ENCODE measurements at regions not wholly inside any gene's neighbourhood (a gene's known extent, or its start where the extent isn't known, plus 50 kb on each side); places are given as distances from the start of the nearest gene placed in this dataset.

GRCh38 chr12:78321696-78322095 lies 491.0 kb downstream of the NAV3 start:
- no peaks in the 10 kb centered on the region for H3K9me3 ChIP-seq
- no peak for DNase-seq
- intact Hi-C loops (cut with DNase I; ENCODE audit: low total_unique reads), result no loop called here
- H3K27ac ChIP-seq, result no peak overlapping the region
- no peaks in the 10 kb centered on the region for H3K36me3 ChIP-seq
- no peak for TF ChIP-seq POLR2A (IDR thresholded peaks at IDR 0.05)
- no peak for TF ChIP-seq CTCF (IDR thresholded peaks at IDR 0.05)
- H3K27me3 ChIP-seq, result no peaks in the 10 kb centered on the region
- no peak overlapping the region for H3K4me3 ChIP-seq
- H3K4me1 ChIP-seq, result no peaks in the 10 kb centered on the region

- H3K4me3 ChIP-seq, result no peak overlapping the region
- no peak overlapping the region for H3K27ac ChIP-seq
- no peaks in the 10 kb centered on the region for H3K4me1 ChIP-seq
- TF ChIP-seq CTCF (IDR thresholded peaks at IDR 0.05) (no peak), POLR2A (IDR thresholded peaks at IDR 0.05) (no peak)
- no peaks in the 10 kb centered on the region for H3K36me3 ChIP-seq
- no peaks in the 10 kb centered on the region for H3K27me3 ChIP-seq
- H3K9me3 ChIP-seq, result no peaks in the 10 kb centered on the region
- intact Hi-C loops (cut with DNase I; ENCODE audit: low total_unique reads), result no loop called here
- DNase-seq, result no peak
Measured at GRCh38 chr12:78323226-78323625, 492.5 kb downstream of the NAV3 start.

GRCh38 chr12:78324234-78324633 lies 493.5 kb downstream of the NAV3 start:
- intact Hi-C loops (cut with DNase I; ENCODE audit: low total_unique reads), result no loop called here
- TF ChIP-seq CTCF (IDR thresholded peaks at IDR 0.05) (no peak), POLR2A (IDR thresholded peaks at IDR 0.05) (no peak)
- Histone ChIP-seq H3K4me1 (no peaks in the 10 kb centered on the region), H3K27ac (no peak overlapping the region), H3K36me3 (no peaks in the 10 kb centered on the region), H3K9me3 (no peaks in the 10 kb centered on the region), H3K4me3 (no peak overlapping the region), H3K27me3 (no peaks in the 10 kb centered on the region)
- DNase-seq, result no peak

- DNase-seq, result no peak
- no peaks in the 10 kb centered on the region for H3K9me3 ChIP-seq
- no peak for TF ChIP-seq POLR2A (IDR thresholded peaks at IDR 0.05)
- TF ChIP-seq CTCF (IDR thresholded peaks at IDR 0.05), result no peak
- no peaks in the 10 kb centered on the region for H3K27me3 ChIP-seq
- no peaks in the 10 kb centered on the region for H3K4me1 ChIP-seq
- H3K4me3 ChIP-seq, result no peak overlapping the region
- H3K36me3 ChIP-seq, result no peaks in the 10 kb centered on the region
- no peak overlapping the region for H3K27ac ChIP-seq
- intact Hi-C loops (cut with DNase I; ENCODE audit: low total_unique reads), result no loop called here
Measured at GRCh38 chr12:78328524-78328923, 497.8 kb downstream of the NAV3 start.

GRCh38 chr12:78330131-78330530 lies 499.4 kb downstream of the NAV3 start:
- Histone ChIP-seq H3K27ac (no peak overlapping the region), H3K4me3 (no peak overlapping the region), H3K4me1 (no peaks in the 10 kb centered on the region), H3K27me3 (no peaks in the 10 kb centered on the region), H3K9me3 (no peaks in the 10 kb centered on the region), H3K36me3 (no peaks in the 10 kb centered on the region)
- intact Hi-C loops (cut with DNase I; ENCODE audit: low total_unique reads), result no loop called here
- no peak for DNase-seq
- TF ChIP-seq POLR2A (IDR thresholded peaks at IDR 0.05), result no peak
- TF ChIP-seq CTCF (IDR thresholded peaks at IDR 0.05), result no peak
